Kasumi-1 (cell line): ENCODE measurements at regions not wholly inside any gene's neighbourhood (a gene's known extent, or its start where the extent isn't known, plus 50 kb on each side); places are given as distances from the start of the nearest gene placed in this dataset.

Source experiments
- DNase-seq, 2 experiments: peaks; one replicate each; lab custom pipeline; 2025; lab: John Stamatoyannopoulos, UW

DNA sequence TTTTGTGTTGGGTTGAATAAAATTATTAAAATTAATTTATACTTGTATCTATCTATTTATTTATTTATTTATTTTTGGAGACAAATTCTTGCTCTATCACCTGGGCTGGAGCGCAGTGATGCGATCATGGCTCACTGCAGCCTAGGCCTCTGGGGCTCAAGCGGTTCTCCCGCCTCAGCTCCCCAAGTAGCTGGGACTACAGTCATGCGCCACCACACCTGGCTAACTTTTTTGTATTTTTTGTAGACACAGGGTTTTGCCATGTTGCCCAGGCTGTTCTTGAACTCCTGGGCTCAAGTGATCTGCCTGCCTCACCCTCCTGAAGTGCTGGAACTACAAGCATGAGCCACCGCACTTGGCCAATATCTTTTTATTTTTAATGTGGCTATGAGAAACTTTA is 134.7 kb upstream of the SPDL1 start:
- no peak for DNase-seq

DNA sequence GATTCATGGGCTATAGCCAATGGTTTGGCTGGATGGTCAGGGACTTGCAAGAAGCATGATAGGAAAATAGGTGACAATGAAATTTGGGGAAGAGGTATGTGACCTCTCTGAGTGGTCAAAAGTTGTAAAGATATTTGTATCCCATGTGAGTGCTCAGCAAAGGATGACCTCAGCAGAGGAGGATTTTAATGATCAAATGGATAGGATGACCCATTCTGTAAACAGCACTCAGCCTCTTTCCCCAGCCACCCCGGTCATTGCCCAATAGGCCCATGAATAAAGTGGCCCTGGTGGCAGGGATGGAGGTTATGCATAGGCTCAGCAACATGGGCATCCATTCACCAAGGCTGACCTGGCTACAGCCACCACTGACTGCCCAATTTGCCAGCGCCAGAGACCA is 138.4 kb upstream of the SPDL1 start:
- DNase-seq: no peak

DNA sequence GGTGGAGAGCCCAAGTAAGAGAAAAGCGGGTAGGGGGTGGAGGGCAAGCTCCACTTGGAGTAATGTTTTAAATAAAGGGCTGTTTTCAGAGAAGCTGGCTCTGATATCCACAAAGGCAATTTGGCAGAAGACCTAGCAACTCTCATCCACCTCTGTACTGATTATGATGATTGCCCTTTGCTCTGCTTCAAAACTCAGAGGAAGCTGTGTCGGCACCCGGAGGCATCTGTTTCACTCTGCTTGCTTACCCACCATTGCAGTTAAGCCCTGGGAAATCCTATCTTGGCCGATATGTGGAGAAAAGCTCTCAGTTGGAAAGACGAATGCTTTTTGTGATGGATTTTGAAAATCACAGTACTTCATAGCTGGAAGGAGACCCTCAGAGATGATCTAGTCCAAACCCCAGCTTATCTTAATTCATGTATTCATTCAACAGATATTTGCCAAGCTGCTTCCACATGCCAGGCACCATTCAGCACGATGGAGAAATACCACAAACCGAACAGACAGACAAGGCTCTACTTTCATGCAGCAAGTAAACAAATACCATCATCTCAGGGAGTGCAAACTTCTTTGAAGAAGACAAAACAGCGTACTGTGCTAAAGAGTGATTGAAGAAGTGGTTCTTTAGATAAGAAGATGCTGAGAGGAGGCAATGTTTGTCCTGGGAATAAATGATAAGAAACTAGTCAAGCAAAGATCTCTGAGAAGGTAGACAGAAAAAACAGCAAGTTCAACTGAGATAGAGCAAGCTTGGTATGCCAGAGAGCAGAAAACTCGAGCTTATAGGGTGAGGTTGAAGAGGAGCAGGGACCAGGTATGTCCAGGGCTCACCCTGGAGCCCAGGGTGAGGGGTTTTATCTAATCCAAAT is 140.4 kb upstream of the SPDL1 start:
- DNase-seq: no peak

DNA sequence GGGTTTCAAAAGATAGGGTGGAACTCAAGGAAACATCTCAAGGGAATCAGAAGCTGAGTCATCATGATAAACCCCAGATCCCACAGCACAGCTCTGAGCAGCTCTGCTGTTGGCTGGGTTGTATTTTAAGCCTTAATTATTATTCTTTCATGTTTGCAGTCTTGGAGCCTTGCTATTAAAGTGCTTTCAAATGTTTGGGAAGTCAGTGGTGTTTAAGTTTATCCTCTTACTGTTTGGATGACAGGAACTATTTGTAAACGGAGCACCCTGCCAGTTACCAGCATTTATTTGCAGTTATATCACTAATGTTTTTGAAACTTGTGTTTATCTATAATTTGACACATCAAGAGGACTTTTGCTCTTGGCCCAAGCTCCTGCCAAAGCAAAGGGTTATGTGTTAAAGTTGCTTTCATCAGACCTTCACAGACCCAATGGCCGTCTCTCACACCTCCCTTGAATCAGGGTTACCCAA is 141.1 kb upstream of the SPDL1 start:
- no peak for DNase-seq

DNA sequence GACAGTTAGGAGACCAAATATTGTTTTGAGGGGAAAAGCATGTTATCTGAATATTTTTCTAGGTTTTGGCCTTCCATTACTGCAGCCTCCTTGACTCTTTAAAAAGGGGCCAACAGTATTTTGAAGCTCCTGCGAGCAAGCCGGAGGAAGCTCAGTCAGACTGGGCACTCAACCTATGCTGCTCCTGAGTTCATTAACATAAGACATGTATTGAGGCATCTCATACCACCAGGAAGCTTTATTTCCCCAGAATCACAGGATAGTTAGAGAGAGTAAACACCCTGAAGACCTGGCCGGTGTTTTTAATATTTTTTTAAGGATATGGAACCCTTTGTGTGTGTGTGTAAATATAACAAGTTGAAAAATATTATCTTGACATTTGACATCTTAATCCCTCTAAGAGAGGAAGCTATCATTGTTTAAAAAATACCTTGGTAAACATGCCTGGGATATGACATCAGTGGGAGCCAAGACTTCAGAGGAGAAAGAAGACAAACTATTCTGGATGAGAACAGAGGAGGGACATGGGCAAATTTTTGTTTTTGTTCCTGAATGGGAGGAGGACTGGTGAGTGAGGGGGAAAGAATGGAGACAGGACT is 139.3 kb upstream of the SLIT3 start:
- DNase-seq: no peak

DNA sequence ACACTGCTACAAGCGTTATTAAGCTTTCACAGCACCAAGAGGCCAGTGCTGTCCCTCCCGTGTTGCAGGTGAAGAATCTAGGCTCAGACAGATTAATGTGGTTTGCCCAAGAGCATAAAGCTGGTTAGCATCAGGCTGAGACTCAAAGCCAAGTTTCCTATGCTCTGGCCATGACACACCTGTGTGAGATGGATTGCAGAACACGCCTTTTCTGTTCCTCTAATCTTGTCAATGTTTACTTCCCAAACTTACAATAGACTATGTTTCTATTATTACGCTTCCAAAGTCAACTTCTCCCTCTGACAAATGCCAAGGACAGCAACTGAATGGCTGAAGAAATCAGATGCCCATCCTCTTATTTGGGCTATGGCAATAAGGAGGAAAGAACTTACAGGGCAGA is 138.4 kb upstream of the SLIT3 start:
- no peak for DNase-seq

DNA sequence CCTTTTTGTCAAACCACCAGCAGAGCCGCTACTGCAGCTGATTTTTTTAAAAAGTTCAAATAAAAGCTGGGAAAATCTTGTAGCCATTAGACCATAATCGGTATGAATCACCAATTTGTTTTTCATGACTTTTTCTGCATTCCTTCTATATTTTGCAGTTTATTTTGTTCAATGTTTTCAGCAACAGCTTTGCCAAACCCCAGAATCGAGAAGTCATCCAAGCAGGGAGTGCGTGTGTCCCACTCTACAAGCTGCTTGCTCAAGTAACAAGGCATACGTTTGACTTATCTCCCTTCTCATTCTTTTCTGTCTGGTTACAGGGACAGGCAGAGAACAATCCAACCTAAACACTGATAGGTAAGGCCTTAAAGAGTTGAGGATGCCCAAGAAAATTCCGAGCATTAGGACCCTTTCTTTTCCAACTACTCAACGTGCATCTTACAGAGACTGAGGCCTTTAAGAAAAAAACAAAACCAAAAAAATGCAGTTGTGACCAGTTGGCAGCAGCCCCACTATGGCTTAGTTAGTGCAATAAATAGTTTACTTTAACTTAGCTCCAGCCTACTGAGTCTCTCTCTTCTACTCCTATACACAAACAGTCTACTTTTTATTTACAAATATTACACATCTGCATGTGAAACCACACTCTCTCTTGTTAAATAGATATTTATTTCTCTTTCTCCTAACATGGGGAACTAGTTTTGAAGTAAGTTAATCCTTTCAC is 134.7 kb upstream of the SLIT3 start:
- no peak for DNase-seq

DNA sequence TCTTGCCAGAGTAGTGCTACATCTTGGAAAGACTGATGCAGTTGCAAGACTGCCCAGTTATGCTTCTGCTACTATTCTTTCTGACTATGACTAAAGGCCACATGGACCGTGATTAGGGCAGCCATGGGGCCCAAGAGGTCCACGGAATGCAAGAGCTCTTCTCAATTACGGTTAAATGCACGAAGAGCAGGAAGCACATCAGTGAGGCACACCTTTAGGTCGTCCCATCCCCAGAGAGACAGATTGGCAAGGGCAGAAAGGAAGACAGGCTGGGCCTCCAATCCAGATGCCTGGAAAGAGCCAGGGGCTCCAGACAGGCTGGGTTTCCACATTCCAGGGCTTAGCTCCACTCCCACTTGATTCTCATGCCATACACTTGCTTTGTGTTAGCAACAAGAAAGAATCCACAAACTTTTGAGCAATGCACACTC is 132.3 kb upstream of the SLIT3 start:
- no peak for DNase-seq

DNA sequence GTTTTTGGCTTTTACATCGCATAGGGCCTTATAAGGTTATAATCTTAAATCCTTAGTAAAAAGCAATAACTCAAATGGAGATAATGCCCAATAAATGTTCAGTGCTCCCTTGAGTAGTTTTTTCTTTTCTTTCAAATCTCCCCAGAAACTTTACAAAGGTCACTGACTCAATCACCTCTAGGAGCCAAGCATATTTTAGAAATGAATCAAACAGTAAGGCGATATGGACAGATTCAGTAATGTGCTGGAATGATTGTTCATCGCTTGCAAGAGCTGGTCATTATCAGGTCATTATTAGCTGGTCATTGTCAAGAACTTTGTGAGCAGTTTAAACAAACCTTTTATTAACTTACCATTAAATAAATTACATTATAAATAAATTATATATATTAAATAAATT is 130.4 kb upstream of the SLIT3 start:
- no peak for DNase-seq

DNA sequence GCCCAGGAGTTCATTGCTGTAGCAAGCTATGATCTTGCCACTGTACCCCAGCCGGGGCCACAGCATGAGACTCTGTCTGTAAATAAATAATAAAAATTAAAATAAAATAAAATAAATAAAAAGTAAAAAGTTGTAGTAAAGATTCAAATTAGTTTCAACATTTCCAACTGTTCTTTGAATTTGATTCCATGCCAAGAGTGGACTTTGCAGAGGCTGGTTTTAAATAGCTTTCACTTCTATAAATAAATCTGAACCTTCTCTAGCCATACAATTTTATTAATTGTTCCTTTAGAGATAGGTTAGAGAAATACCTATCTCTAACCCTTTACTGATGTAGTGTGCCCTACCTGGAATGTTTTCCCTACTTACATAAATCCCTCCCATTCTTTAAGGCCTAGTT is 129.7 kb upstream of the SLIT3 start:
- no peak for DNase-seq

DNA sequence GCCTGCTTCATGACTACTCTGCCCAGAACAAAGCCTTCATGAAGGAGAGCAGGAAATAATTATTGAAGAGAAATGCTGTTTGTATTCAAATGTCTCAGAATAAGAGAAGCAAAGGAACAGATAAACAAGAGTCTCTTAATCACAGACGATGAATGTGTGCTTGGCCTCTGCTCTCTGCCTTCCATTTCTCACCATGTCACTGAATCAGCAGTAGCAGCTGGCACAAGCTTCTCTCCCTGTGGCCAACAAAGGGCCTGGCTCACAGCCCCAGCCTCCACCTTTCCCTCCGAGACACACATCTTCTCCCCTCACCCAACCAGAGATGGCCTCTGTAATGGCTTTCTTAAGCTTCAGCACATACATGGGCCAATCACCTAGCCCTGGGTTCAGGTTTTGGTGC is 128.1 kb upstream of the SLIT3 start:
- DNase-seq: no peak

DNA sequence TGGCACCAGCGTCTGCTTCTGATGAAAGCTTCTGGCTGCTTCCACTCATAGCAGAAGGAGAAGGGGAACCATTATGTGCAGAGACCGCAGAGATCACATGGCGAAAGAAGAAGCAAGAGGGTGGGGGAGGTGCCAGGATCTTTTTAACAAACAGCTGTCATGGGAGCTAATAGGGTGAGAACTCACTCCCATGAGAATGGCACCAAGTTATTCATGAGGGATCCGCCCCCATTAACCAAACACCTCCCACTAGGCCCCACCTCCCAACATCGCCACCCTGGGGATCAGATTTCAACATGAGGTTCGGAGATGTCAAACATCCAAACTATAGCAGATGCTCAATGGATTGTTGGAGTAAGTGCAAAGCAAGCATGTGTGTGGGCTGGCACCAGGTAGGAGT is 125.8 kb upstream of the SLIT3 start:
- DNase-seq: no peak

DNA sequence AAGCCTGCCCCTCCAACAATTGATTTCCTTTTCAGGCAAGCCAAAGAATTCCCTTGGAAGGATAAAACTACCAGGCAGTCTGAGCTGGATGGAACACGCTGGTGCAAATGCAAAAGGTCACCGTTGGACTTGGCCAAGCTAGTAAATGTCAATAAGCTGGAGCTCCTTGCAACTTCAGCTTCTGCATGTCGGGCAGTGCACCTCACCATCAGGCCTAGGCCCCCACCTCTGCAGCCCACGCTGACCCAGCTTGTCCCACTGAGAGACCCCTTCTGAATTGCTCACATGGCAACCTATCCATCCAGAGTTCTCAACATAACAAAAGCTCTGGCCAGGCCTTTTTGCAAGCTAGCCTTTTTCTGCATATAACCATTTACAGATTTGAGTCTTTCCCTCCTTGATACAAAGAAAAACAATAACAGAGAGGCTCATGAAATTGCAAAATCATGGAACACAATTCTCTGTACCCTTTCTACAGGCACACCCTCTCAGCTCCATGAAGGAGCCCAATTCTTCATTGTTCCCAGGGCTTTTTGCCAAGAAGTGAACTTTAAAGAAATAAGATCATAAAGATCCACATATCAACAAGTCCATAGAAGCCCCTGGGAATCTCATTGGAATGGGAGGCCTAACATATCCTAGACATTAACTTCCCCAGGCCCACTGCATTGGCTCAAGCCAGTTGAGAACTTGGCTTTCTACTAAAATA is 123.9 kb upstream of the SLIT3 start:
- no peak for DNase-seq

DNA sequence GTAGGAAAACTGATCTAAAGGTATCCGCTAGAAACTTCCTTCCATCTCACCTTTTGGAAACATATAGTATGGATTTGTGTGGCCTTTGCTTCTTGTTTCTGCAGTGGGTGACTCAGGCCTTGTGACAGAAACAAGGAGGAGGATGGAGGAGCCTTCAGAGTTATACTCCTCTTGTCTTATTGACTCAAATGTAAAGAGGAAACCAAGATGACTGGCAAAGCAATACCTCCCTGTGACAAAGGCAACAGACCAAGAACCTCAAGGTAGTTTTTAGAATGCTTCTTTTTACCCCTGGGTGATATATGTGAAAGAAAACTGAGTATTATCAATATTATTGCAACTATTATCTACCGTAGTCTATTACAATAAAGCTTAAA is 123.3 kb upstream of the SLIT3 start:
- no peak for DNase-seq

DNA sequence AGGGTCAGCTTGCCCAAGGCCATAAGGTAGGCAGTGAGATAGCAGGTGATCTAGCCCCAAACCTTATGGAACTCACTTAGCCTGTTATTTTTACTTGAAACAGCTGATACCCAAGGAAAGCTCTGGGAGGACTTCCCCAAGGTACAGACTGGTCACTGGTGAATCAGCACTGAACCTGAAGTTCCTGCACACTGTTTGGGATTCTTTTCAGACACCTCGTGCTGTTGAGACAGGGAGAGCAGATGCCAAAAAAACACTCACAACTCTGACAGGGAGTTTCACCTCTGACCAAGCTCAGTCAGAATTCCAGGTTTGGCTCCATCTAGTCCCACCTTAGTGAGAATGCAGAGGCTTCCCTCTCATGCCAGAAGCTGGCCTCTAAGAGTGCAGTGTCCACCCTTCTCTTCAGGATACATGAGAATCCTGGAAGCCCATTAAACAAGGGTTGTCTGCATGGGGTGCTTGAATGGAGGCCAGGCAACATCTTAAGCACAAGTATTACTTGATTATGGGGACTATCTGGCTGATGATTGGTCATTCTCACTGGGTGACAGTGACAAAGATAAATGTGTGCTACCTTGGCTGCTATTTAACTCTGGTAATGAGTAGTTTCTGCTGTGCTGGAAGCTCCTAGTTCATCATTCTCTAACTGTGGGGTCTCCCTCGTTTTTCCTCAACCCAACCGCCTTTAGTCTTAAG is 122.8 kb upstream of the SLIT3 start:
- no peak for DNase-seq

DNA sequence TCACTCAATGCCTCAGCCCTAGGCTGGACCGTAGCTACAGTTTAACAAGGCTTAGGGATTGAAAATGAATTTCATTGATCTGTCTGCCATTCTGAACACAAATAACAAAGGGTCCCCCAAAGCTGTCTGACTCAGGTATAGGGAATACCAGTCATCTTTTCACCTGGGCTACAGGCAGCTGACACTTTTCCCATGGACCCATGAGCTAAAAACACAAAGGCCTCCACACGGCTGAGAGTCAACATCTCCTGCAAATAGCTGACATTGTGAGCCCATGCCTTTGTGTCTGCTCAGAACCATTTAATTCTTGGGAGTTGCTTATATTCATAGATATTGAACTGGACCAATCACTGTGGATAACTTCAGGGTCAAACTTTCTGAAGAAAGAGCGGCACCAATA is 121.1 kb upstream of the SLIT3 start:
- no peak for DNase-seq

DNA sequence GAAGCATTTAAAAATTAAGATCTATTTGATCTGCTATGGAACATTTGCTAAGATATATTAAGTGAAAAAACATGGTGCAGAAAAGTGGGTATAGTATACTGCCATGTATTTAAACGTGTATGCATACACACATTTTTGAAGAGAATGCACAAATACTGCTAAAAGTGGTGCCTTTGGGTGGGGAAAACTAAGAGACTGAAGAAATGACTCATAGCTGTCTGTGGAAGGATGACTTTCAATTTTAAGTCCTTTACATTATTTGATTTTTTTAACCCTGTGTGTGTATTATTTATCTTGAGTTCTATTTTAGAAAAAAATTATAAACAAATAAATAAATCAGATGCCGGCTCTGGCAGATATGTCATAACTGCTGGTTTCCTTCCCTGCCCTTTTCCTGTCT is 120.7 kb upstream of the SLIT3 start:
- no peak for DNase-seq

DNA sequence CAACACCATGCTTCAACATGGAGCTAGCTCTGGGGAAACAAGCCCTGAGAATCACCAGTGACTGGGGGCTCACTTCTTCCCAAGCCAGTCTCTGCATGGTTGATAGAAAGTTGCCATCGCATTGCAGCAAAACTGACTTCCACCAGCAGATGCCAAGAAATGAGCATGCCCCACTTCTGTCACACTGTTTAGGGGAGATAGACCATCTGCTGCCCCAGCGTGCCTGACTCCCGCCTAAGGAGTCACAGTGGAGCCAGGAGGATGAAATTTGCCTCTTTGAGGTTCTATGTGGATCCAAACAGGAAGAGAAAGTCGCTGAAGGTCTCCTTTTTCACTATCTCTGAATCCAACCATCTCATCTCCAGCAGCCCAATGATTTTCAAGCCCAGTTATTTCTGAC is 116.7 kb upstream of the SLIT3 start:
- no peak for DNase-seq

DNA sequence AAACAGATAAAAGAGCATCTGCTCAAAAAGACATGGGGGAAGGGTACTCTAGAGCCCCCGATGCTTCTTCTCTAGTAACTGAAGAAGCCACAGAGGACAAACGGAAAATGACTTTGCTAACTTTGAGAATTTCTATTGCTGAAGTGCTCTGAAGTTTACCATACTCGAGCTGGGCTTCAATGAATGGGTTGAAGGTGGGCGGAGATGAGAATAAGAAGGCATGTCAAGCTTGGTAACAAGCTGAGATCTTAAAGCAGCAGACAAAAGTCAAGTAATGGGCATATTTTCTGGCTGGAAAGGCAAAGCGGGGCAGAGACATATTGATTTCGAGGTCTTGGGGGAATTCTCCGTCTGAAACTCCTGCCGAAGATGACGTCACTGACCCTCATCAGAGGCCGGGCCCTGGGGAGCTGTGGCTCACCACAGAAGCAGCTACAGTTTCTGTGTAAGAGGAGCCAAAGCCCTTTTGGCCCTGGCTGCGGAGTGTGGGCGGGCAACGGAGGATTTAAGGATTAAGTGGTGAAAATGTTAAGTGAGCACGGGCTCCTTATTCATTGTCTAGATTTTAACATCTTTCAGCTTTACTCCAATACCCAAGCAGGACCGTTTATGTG is 115.8 kb upstream of the SLIT3 start:
- no peak for DNase-seq

DNA sequence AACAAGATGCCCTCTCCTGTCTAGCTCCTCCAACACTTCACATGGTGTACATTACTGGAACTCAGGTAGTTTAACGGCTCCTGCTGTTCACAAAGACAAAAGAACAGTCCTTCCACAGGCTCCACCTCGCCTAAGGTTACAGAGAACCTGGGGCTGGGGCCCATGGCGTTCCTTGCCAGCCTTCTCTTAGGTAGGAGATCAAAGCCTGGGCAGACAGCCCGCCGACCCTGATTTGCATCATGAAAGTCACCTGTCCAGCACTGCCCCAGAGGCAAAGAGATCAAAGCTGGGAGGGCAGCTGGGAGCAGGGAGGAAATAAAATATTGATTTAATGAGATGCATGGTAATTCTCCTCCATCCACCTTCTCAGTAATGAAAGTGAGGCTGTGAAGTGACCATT is 115.0 kb upstream of the SLIT3 start:
- no peak for DNase-seq

DNA sequence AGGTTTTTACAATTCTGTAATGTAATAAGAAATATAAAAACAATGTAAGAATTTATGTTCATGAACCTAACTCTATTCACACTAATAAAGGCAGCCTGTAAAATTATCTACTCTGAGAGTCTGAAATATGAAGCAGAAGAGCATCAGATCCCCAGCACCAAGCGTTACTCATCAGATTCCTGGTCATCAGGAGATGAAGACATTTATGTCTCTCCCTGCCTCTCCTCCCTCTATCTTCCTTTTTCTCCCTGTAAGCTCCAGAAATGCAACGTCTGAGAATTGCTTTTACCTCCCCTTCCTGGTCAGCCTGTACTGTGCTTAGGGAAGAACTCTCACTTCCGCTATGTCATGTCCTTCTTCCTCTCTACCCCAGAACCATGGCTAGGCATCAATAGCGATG is 114.4 kb upstream of the SLIT3 start:
- no peak for DNase-seq
